OCI-M1 (cell line): ENCODE measurements at regions not wholly inside any gene's neighbourhood (a gene's known extent, or its start where the extent isn't known, plus 50 kb on each side); places are given as distances from the start of the nearest gene placed in this dataset.
A peak's percentile ranks its signal among the peaks of the same experiment; 100 is the strongest.
"Not testable (repeated sequence)": the region's sequence is repeated elsewhere in the genome, so short reads cannot be mapped to it uniquely, and the experiment has no call there.

Experiments
- DNase-seq: peaks from one replicate; lab custom pipeline; 2025; lab: John Stamatoyannopoulos, UW

DNA sequence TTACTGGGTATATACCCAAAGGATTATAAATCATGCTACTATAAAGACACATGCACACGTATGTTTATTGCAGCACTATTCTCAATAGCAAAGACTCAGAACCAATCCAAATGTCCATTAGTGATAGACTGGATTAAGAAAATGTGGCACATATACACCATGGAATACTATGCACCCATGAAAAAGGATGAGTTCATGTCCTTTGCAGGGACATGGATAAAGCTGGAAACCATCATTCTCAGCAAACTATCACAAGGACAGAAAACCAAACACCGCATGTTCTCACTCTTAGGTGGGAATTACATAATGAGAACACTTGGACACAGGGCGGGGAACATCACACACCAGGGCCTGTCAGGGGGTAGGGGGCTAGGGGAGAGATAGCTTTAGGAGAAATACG is 186.1 kb upstream of the FTMT start:
- not testable (repeated sequence) for DNase-seq

DNA sequence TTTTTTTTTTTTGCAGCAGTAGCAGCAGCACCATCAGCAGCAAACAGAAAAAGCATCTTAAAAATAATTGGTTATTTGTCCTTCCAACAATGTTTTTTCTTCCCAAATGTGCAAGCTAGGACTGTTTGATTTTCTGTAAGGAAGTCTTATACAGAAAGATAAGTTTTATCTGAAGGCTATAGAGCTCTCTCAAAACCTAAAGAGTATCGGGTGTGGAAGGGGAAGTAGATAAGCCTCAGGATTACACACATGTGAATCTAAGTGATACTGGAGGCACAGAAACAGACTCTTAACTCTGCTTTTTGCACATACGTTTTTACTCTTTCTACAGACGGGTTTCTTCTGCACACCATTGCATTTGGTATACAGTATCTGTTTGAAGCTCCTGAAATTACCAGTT is 184.4 kb upstream of the FTMT start:
- DNase-seq, result peak; percentile 74

DNA sequence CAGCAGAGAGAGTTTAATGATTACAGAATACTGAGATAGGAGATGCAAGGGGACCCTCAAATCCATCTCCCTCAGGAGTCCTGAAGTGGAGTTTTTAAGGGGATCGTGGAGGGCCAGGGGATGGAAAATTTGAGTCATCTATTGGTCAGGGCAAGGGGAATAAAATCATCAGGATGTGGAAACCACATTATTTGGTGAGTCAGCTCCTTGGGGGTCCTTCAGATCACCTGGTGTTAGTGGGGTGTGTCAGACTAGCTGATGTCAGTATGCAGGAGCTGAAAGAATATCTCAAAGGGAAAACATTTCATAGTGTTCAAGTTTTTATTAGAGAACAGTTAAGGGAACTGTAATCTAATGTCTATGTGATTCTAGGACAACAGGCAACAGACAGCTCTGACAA is 183.0 kb upstream of the FTMT start:
- DNase-seq, result no peak

DNA sequence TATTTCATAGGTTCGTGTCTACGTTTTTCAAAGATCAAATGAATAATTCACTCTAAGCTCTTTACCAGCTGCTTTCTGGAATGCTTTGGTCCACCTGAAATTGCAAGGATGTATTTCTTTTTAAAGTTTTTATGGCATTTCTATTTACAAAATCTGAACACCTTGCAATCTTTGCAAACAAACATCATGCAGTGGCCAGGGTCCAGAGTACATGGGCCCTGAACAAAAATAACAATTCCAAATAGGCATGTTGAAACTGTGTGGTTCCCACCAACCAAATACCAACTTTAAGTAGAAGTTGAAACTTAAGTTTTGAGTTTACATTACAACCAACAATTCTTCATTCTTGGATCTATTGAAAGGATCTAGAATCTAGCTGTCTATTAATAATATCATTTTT is 180.1 kb upstream of the FTMT start:
- no peak for DNase-seq

DNA sequence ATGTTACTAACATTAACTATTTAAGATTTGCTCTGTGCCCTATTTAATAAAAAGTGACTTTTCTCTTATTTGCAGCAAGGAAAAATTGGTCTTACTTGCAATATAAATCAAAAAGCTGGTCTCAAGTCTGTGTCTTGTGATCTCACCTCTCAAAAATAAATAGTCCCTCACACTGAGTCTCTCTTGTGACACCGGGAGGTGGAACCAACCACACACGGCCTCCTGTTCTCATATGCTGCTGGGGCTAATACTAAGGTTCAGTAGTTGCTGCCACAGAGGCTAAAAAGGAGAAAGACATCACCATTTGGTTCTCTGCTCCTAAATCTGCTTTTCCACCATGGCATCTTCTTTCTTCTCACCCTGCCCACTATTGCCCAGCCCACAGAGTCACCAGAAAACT is 175.8 kb upstream of the FTMT start:
- no peak for DNase-seq

DNA sequence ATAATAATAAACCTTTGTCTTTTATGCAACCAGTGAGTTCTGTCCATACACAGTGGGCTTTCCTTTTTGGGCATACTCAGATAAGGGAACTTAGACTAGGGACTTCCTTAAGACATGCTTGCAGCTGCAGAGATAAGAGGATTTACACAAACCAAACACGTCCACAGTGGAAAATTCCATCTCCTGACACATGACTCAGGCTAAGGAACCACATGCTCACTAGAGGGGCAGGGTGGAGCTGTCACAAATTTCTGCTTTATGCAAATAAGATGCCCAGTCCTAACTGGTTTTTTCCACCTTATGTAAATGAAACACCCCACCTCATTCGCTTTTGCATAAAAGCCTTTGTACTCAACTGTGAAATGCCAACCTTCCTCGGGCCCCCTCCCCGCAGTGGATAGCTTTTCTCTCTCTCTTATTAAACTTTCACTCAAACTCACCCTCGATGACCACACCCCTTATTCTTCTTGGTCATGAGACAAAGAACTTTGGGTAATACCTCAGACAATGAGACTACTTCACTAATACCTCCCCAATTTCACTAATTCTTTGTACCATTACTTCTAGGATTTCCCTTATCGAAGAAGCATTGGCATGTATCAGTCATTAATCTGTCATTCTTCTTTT is 170.3 kb upstream of the FTMT start:
- peak; percentile 77 for DNase-seq

DNA sequence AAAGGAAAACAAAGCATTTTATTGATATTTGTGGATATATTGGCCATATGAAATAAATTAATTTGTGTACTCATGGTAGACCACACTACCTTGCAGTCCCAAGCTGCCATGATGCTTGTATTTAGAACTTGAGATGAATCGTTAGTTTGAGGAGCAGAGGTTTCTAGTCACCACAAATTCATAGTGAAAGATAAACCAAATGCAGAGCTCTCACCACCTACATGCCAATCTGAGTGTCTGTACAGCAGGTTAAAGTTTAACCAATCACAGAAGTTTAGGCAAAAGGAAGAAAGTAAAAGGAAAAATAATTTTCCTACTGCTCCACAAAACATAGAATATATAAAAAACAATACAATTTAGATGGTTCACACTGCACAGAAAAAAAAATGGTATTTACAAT is 163.6 kb upstream of the FTMT start:
- DNase-seq, result no peak

DNA sequence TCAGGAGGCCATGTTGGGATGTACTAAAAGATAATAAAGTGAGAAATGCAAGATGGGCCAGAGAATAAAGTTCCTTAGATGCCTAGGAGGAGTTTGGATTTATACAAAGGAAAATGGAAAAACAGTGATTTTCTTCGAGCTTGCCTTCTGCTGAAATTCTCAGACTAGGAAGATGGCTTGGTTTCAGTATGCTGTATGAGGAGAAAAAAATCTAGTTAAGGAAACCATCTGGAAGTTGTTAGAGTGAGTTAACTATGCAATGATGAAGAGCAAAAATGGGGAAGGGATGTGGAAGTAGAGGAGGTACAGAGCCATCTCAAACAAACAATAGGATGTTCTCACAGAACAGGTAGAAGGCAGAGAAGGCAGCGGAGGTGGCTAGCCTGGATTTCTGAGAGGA is 162.9 kb upstream of the FTMT start:
- DNase-seq, result no peak

DNA sequence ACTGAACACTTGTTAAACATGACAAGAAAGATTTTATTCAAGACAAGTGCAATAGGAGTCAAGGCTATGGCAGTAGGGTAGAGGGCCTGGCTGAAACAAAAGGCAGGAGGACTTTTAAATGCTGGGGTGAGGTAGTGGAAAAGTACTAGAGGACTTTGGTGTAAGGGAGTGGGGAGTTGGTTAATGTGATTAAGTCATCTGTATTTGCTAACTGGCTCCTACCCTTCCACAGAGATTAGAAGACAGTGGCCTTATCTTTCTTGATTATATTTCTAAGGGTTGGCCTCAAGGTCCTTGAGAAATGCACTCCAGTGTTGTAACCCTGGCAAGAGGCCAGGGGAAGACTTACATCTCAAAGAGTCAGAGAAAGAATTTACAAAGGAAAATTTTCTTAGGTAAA is 160.2 kb upstream of the FTMT start:
- DNase-seq, result peak; percentile 85

DNA sequence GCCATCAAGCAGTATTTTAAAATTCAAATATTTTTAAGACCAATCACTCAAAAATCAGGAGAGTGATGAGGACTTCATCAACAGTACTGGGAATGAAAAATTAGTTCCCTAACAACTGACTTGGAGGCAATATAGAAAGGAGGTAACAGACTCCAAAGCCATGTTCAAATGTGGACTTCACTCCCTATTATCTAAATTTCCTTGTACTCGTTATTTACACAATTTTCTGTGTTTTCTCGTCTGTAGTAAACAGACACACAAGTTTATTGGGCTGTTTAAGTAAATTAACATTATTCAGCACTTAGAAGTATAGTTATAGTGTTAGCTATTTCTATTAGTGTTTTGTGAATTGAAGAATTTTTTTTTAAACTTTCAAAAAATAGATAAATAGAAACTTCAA is 159.5 kb upstream of the FTMT start:
- no peak for DNase-seq

DNA sequence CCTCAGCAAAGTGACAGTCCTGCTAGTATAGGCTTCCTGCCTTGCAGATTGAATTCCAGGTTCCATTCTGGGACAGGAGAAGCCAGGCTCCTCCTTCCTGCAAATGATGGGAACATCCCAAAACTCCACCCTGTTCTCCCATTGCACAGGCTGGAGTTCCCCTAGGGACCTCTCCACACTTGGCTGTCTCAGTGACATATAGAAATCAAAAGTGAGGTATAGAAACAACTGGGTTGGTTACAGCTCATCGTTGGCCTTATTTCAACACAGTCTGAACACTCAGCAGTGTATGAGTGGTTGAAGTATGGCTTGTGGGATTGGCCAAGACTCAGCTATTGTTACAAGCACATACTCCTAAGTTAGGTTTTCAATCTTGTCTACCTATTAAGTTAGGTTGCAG is 157.8 kb upstream of the FTMT start:
- DNase-seq, result peak; percentile 69

DNA sequence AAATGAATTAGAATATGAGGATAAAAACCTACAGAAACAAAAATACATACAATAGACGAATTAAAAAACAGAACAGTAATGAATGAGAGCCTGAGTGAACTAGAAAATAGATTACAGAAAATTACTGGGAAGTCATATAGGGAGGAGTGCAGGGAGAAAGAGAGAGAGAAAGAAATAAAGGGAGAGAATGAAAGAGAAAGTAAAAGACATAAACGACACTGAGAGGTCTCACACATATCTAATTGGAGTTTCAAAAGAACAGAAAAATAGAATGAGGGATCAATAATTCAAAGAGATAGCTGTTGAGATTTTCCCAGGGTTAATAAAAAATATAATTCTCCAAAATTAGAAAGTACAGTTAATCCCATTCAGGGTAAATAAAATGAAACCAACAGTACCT is 156.4 kb upstream of the FTMT start:
- peak; percentile 34 for DNase-seq

DNA sequence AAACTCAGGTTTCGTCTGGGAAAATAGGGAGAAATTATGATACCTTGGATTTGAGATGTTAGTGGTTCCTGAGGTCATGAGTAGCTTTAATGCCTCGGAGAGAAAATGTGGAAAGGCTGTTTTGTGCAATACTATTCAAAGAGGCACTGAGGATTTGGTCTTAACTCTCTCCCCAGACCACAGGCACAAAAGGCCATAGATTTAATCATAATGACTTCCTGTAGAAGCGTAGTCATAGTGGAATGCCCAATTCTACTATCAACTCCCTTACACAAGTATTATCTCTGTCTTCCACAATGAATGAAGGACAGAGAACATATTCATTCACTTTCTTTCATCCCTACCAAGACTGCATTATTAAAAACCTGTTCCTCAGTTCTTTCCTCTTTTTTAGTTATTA is 153.0 kb upstream of the FTMT start:
- peak; percentile 65 for DNase-seq

DNA sequence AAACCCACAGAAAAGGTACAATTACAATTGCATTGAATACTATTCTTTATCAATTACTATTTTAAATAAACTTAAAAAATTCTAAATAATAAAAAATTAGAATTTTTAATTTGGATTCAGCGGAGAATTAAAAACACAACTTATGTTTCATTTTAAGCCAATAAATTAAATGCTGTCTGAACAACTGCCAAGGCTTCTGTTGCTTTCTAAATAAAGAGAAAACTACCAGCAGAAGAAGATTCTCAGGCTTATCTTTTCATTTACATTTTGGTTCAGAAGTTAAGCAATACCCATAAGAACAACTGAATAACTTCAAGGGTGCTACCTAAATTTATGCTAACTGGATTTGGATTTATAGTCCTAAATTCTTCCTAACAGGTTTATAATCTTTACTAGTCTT is 150.0 kb upstream of the FTMT start:
- no peak for DNase-seq

DNA sequence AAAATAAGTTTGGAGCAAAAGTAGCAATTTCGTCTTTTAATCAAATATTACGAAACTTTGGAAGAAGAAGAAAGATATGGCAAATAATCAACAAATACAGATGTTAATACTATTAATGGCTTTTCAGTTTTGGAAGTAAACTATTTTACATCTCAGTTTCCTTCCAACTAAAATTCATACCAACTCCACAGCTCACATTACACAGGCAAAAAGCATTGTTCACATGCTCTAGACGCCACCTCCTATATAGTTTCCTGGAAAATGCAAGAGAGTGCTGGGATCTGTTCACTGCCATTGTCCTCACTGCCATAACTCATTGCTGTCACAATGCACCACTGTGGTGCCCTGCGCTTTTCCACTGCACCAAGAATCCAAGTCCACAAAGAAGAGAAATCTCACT is 149.0 kb upstream of the FTMT start:
- no peak for DNase-seq

DNA sequence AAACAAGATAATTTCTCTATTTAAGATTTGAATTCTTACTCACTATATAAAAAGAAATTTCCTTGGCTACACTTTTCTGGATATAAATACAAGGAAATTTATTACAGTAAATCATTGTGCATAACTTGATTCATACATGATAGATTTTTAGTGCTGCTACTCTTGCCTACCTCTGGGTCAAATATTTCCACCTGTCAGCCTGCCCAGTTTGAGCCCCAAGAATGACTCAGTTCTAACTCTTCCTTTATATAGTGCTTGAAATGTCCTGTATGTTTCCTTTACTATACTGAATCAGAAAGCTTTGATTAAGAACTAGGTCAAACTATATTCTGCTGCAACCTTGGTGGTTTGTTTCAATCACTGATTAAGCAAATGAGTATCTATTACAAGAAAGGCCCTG is 147.4 kb upstream of the FTMT start:
- DNase-seq, result no peak

DNA sequence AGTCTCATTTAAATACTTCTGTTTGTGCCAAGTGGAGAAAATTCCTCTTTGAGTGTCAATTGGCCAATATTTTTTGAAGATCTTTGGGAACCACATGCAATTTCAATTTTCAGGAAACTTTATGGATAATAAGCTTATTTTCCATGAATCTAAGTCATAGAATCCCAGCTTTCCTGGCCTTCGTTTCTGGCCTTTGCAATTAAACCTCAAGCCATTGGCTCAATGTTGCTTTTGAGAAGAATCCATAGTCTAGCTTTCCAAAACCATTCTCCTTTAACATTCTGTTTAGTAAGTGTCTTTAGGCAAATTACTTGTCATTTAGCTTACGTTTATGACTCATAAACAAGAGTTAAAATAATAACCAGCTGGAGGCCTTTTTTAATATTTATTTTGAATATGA is 145.0 kb upstream of the FTMT start:
- DNase-seq, result no peak

DNA sequence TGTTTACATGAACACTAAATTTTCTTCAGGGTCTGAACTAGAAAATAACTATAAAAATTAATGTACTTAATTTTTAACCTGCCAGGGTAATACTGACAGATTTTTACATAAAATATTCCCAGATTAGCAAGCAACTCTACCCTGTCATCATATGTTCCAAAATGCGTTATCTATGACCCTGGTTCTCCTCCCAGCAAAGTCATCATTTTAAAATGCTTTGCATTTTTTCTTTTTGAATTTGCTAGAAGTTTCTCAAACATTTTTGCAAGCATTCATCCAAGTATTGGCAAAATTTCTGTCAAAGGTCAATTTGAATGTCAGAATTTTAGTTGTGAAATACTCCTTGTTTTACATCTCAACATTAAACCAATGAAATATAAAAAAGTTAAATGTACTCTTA is 144.5 kb upstream of the FTMT start:
- no peak for DNase-seq

DNA sequence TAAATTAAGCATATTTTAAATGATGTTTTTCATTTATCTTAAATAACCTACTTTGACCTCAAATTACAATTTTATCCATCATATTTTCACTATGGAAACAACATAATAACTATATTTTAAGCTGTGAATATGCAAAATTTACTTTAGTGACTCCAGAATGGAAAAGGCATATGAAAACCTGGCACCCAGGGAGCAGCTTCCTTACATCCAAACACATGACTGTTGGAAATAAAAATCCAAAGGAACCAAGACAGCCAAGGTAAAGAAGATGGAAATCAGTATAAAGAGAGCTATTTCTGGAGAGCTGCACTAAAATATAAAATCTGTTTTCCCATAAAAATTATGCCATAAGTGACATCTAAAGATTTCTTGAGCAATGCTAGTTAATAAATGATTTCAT is 140.3 kb upstream of the FTMT start:
- DNase-seq, result no peak

DNA sequence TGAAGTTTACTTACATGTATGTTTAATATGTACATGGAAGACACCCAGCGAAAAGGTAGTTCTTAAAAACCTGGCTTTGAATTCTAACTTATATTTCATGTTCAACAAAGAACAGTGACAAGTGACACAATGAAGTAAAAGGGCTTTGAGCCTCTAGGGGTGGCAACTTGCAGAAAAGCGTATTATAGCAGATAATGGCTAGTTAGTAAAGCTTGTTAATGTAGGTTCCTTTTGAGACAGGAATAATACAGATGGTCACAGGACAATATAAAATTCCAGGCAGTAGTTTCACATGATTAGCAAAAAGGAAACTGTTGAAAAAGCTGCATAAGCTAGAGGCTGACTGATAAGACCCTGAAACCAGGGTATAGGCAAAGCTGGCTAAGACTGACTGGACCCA is 132.4 kb upstream of the FTMT start:
- no peak for DNase-seq

DNA sequence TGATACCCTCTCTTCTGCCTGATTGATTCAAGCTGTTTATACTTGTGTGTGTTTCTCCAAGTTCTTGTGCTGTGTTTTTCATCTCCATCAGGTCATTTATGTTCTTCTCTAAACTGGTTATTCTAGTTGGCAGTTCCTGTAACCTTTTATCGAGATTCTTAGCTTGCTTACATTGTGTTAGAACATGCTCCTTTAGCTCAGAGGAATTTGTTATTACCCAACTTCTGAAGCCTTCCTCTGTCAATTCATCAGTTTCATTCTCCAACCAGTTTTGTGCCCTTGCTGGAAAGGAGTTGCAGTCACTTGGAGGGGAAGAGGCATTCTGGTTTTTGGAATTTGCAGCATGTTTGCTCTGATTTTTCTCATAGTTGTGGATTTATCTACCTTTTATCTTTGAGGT is 126.2 kb upstream of the FTMT start:
- DNase-seq, result no peak

DNA sequence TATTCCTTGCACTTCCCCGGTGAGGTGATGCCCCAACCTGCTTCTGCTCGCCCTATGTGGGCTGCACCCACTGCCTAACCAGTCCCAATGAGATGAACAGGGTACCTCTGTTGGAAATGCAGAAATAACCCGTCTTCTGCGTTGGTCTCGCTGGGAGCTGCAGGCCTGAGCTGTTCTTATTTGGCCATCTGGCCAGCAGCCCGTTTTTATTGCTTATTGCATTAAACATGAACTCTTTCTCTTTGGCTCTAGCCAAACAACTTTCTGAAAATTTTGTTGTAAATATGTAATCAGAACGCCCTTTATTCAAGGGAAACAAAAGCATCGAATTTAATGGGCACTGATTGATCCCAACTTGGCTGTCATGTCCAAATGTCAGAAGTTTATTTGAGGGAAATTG is 124.7 kb upstream of the FTMT start:
- DNase-seq, result no peak

DNA sequence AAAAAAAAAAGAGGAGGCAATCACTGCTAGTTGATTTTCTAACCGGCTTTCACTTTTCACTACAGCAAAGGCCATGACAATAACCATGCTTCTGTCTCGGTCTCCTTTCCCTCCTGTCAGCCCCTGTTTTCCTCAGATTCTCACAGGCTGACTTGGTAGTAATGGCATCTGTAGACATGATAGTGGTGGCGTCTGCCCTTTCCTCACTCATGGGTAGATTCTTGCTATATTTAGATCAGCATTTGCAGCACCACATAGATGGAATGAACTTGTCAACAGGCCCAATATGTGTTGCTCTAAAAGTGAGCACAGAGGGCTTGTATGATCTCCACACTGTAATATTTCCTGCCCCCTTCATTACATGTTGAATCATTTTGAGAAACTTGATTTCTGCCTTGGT is 120.3 kb upstream of the FTMT start:
- DNase-seq, result no peak

DNA sequence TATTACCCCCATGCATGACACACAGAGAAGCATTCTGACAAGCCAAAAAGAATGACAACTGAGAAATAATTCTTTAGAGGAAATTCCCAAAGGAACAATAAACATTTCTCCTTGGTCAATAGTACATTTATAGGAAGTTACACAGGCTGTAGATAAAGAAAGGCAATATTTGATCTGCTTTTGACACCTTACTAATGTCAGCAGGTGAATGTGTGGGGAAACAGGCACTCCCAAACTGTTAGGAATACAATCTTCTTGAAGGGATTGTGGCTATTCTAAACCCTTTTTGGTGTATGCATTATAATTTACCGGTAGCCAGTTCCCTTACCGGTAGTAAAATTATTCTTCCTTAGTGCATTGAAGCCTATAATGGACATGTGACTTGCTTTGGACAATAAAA is 116.1 kb upstream of the FTMT start:
- no peak for DNase-seq

DNA sequence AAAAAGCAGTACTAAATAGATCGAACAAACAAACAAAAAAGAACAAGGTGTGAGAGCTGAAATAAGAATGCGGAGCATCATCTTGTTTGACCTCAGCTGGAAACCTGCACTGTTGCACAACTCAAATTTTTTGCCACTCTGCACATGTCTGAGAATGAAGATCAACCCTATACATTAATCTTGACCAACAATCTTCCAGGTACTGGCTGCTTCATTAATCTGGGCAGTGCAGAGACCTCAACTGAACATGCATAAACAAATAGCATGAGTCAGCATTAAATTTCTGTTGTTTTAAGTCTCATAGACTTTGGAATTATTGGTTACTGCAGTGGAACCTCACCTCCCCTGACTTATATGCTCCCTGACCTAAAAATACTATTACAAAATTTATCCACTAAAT is 114.6 kb upstream of the FTMT start:
- peak; percentile 11 for DNase-seq
